AG04449 (cell line): ENCODE measurements at regions not wholly inside any gene's neighbourhood (a gene's known extent, or its start where the extent isn't known, plus 50 kb on each side); places are given as distances from the start of the nearest gene placed in this dataset.

ENCODE experiments used
- CTCF ChIA-PET: fragments of 350-600 bp; formaldehyde crosslinking; extraction: SDS; loops from one replicate; lab custom pipeline; 2021; ENCODE audit warnings: antibody characterized with exemption; lab: Yijun Ruan, JAX
- POLR2A ChIA-PET: fragments of 400-600, 350-600 bp; formaldehyde crosslinking; extraction: SDS; loops from one replicate; lab custom pipeline; 2020; ENCODE audit warnings: antibody characterized with exemption, inconsistent platforms; lab: Yijun Ruan, JAX
- DNase-seq: peaks from one replicate; pipeline ENCODE4 v3.0.0-alpha.2; 2010; ENCODE audit warnings: low read depth, low spot score
- H3K4me3 ChIP-seq: 2 replicates; pipeline ENCODE4 v1.5.1; 2011; ENCODE audit warnings: low read depth, mild to moderate bottlenecking, control low read depth, low read length
- TF ChIP-seq, protein P1 (sequence below): IDR thresholded peaks from one replicate; pipeline ENCODE4 v1.5.1; 2011; ENCODE audit warnings: mild to moderate bottlenecking, moderate library complexity, low read length, control low read depth, inconsistent platforms; ENCODE audit not compliant: insufficient read depth; ENCODE audit errors: missing control alignments

DNA sequence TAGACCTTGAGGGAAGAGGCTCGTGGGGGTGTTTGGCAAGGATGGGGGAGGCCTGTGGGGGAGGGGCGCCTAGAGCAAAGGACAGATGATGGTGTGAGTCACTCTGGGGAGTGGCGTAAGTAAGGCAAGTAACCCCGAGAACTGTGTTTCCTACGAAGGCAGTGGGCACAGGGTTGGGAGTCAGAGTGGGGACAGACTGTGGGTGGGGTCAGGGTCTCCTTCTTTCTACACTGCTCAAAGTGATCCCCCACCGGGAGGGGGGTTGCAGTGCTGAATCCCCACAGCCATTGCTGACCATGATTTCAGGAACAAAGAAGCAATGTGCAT is 136.8 kb downstream of the TENT4A start:
- no peak for DNase-seq

DNA sequence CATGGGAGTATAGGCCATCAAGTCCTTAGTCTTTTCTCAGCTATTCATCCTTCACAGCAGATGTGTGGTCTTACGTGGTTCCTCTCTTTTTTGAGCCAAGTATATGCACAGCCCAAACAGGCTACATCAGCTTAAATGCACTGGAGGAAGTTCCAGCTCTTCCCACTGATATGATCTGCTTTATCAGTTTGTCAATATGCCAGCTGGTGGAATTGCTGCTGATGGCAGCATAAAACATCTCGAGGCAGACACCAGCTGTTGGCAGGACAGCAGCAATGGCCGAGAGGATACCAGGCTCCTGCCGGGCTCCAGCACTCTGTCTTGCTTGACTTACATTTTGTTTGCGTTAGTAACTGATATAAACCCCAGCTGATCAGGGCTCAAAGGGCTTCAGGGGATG is 143.4 kb downstream of the TENT4A start:
- ChIA-PET POLR2A (no interaction called here), CTCF (no interaction called here)
- DNase-seq: no peak

More for the DNA sequence above, 136.8 kb downstream of the TENT4A start:
- ChIA-PET CTCF (no interaction called here), POLR2A (no interaction called here)
- TF ChIP-seq, protein P1, sequence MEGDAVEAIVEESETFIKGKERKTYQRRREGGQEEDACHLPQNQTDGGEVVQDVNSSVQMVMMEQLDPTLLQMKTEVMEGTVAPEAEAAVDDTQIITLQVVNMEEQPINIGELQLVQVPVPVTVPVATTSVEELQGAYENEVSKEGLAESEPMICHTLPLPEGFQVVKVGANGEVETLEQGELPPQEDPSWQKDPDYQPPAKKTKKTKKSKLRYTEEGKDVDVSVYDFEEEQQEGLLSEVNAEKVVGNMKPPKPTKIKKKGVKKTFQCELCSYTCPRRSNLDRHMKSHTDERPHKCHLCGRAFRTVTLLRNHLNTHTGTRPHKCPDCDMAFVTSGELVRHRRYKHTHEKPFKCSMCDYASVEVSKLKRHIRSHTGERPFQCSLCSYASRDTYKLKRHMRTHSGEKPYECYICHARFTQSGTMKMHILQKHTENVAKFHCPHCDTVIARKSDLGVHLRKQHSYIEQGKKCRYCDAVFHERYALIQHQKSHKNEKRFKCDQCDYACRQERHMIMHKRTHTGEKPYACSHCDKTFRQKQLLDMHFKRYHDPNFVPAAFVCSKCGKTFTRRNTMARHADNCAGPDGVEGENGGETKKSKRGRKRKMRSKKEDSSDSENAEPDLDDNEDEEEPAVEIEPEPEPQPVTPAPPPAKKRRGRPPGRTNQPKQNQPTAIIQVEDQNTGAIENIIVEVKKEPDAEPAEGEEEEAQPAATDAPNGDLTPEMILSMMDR: no peak
- H3K4me3 ChIP-seq: no peak overlapping the region

DNA sequence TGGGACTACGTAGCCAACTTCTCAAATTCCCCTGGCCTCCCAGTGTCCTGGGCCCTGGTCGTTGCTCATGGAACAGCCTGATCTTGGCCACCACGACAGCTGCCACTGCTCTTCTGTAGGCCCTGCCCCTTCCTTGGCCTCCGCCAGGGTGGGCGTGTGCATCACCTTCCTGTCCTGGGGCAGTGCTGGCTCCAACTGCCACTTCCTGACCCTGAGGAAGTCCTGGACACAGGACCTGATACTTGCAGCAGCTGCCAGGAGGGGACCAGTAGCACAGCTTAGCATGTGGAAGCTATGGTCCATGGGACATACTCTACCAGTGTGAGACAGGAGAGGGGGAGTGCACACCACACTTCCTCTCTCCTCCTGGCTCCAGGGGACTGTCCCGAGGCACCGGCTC is 145.2 kb downstream of the TENT4A start:
- CTCF ChIA-PET: no interaction called here
- no peak for DNase-seq
- TF ChIP-seq, protein P1: no peak
- POLR2A ChIA-PET: no interaction called here
- H3K4me3 ChIP-seq: no peak overlapping the region

More for the DNA sequence above, 143.4 kb downstream of the TENT4A start:
- no peak overlapping the region for H3K4me3 ChIP-seq
- TF ChIP-seq, protein P1: no peak

DNA sequence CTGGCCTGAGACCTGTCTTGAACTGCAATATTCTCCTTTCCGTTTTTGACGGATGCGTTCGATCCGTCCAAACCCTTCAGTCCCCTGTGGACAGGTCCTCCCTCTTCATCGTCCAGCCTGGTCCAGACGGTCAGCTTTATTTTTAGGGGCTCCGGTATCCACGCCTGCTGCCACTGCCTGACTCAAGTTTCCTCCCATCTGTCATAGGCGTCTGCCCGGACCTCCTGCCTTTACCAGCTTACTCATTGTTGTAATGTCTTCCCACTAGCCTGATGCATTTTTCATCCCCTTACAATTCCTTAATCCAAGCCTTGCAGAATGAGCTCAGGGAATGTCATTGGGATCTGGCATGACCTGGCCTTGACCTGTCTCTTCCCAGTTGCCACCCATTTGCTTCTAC is 145.8 kb downstream of the TENT4A start:
- ChIA-PET POLR2A (no interaction called here), CTCF (no interaction called here)
- H3K4me3 ChIP-seq: no peak overlapping the region
- TF ChIP-seq, protein P1: no peak
- DNase-seq: no peak

DNA sequence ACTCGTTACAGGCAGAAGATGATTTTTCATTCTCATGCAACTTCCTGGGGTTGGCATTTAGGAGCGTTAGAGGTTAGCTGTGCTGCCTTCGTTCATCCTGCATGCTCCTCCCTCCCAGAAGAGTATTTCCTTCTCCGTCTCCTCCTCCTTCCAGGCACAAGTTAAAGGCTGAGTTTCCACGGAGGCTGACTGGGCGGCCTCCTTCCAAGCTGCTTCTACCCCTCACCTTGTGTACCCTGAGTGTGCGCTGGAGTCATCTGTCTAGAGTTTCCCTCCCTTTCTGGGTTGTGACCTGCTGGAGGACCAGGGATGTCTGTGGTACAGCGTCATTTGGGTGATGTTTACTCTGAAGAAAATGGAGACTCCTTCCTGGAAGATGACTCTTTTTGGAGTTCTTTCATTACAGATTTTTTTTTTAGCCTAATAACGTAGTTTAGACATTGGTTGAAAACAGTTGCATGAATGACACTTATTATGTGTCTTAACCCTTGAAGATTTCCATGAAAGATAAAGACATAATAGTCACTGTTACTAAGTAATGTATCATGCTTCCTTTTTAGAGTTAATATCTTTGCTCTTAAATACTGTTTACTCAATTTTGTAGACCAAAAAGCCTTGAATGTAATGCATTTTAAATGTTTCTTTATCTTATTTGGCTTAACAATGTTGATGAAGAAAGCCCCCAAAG is 146.9 kb downstream of the TENT4A start:
- TF ChIP-seq, protein P1: no peak
- CTCF ChIA-PET: no interaction called here
- POLR2A ChIA-PET: no interaction called here

DNA sequence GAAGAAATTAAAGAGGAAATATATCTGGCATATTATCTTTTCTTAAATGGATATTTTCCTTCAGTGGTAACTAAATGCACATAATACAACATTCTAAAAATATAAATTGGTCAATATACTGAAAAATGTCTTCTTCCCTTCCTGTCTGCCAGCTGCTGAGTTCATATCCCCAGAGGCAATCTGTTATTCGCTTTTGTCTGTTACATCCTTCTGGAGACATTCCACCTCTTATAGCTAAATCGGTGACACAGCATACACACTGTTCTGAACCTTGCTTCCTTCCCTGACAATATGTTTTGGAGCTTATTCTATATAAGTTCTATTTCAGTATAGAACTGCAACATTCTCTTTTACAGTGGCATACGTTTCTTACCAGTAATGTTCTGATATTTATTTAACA is 147.8 kb downstream of the TENT4A start:
- TF ChIP-seq, protein P1: no peak
- no peak for DNase-seq
- H3K4me3 ChIP-seq: no peak overlapping the region
- ChIA-PET POLR2A (no interaction called here), CTCF (no interaction called here)

More for the DNA sequence above, 146.9 kb downstream of the TENT4A start:
- DNase-seq: no peak
- H3K4me3 ChIP-seq: no peak overlapping the region
